LNCAP (cell line): ENCODE measurements at regions not wholly inside any gene's neighbourhood (a gene's known extent, or its start where the extent isn't known, plus 50 kb on each side); places are given as distances from the start of the nearest gene placed in this dataset.

Experiments
- TF ChIP-seq, protein P1 (sequence below): fragments of 450-650 bp; IDR thresholded peaks from 2 replicates; pipeline ENCODE4 v1.5.1; 2017; ENCODE audit warnings: mild to moderate bottlenecking

DNA sequence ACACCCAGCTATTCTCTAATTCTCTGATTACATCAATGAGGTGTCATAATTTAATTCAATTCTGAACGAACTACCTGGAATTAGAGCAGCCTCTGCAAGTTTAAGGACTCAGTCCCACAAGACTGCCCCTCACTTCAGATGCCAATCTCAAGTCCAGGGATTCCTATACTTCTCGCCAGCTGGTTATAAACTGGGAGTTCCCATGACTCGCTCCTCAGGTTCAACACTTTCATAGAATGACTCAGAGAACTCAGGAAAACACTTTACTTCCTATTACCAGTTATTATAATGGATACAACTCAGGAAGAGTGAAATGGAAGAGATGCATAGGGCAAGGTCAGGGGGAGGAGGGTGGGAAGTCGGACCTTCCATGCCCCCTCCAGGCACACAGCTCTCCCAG, 112.3 kb upstream of the ATP5MC3 start:
- TF ChIP-seq, protein P1, sequence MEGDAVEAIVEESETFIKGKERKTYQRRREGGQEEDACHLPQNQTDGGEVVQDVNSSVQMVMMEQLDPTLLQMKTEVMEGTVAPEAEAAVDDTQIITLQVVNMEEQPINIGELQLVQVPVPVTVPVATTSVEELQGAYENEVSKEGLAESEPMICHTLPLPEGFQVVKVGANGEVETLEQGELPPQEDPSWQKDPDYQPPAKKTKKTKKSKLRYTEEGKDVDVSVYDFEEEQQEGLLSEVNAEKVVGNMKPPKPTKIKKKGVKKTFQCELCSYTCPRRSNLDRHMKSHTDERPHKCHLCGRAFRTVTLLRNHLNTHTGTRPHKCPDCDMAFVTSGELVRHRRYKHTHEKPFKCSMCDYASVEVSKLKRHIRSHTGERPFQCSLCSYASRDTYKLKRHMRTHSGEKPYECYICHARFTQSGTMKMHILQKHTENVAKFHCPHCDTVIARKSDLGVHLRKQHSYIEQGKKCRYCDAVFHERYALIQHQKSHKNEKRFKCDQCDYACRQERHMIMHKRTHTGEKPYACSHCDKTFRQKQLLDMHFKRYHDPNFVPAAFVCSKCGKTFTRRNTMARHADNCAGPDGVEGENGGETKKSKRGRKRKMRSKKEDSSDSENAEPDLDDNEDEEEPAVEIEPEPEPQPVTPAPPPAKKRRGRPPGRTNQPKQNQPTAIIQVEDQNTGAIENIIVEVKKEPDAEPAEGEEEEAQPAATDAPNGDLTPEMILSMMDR, result no peak

DNA sequence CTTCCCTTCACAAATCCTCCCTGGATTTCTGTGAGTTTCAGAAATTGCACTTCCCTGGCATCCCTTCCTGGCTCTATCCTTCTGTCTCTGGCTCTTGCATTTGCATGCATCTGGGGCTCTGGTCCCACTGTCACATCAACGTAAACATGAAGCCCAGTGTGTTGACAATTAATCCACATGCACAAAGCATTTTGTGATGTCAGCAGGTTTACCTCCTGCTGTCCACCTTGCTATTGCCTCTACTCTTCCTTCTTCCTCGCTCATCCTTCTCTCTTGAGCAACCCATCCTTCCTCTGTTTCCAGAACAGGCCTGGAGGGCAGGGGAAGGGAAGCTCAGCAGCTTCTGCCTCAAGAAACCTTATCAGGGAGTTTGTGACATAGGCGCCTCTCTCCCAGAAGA, 111.7 kb upstream of the ATP5MC3 start:
- TF ChIP-seq, protein P1, result no peak

DNA sequence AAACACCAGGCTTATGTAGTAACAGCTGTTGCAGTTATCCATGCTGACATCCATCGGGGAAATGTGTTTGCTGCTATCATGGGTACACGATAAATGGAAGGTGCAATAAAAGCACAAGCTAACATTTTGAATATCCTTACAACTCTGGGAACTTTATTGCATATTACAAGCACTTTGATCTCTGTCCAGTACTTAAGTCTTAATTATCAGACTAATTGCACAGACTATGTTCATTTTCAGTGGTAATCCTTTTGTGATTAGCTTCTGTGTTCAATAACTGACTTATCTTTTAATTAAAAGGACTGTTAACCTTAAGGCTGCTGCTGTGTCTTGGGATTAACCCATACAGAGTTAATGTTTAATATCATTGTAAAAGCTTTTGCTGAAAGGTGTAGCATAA, 101.4 kb upstream of the ATP5MC3 start:
- TF ChIP-seq, protein P1, result no peak

DNA sequence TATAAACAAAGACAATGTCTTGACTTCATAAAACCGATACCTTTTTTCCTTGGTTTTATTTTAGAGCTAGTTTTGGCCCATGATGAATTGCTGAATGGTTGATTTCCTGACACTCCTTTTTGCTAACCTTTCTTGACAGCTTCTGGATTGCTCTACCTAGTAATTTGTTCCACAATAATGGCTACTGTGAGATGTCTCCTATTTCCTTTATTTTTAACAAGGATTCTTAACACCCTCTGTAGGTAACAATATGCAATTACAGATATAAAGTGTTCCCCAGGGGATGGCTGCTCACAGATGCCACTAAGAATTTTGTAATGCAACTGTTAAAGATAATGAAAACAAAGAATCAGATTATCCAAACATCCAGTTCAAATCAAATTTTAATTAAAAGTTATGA, 100.8 kb upstream of the ATP5MC3 start:
- TF ChIP-seq, protein P1, result peak; percentile 53

DNA sequence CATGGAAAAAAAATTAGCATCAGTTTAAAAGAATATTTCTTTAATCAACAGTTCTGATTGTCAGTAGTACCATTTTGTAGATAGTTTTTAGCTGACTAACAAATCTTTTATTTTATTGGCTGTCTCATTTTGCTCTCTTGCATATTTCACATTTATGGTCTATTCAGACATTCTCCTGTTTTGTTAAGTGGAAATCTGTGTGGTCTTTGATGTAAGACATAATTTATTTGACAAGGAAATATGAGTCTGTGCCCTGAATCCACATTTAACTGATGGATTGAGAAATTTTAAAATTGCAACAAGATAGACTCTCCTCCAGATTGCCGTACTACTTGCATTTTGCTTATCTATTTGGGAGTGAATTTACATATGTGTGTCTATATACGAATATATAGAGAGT, 96.3 kb upstream of the ATP5MC3 start:
- TF ChIP-seq, protein P1, result no peak

DNA sequence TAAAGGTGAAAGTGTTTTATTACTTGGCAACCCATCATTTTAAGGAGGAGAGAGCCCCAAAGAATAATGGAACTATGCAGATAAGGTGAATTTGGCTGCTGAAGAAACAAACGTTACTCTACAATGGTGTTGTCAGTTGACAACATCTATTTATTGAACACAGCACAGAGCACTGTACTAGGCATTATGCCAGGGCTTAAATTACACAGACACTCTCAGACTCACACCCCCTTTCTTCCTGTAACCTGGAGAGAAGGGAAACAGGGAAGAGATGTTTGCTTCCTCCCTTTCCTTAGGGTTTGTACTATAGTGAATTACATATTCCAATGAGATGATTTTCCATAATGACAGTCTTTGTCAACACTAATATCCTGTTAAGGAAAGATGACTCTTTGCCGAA, 94.0 kb upstream of the ATP5MC3 start:
- TF ChIP-seq, protein P1, result no peak

DNA sequence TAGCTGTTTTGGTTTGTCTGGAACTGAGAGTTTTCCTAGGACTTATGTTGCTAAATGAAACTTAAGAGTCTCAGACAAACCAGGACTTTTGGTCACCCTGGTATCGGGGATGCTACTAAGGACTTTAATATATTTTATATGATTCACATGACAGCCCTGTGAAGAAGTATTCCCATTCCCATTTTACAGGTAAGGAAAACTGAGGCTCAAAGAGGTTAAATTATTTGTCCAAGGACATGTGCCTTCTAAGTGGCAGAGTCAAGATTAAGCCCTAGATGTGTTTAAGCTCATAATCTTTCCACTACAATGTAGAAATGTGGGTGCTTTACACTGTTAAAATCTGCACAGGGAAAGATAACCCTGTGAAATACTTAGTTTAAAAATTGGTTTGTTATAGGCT, 77.7 kb upstream of the ATP5MC3 start:
- TF ChIP-seq, protein P1, result no peak

DNA sequence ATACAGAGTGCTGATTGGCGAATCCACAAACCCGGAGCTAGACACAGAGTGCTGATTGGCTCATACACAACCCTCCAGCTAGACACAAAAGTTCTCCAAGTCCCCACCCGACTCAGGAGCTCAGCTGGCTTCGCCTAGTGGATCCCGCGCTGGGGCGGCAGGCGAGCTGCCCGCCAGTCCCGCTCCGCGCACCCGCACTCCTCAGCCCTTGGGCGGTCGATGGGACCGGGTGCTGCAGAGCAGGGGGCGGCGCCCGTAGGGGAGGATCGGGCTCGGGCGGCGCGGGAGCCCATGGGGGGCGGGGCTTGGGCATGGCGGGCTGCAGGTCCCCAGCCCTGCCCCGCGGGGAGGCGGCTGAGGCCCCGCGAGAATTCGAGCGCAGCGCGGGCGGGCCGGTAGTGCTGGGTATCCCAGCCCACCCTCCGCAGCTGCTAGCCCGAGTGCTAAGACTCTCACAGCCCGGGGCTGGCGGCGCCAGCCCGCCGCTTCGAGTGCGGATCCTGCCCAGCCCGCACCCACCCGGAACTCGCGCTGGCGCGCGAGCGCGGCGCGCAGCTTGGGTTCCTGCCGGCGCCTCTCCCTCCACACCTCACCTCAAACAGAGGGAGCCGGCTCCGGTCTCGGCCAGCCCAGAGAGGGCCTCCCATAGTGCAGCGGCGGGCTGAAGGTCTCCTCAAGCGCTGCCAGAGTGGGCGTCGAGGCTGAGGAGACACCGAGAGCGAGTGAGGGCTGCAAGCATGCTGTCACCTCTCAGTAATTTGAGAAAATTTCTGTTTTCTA, 75.5 kb upstream of the ATP5MC3 start:
- TF ChIP-seq, protein P1, result no peak
